ENCODE measurements at regions not wholly inside any gene's neighbourhood (a gene's known extent, or its start where the extent isn't known, plus 50 kb on each side); places are given as distances from the start of the nearest gene placed in this dataset.

DNA sequence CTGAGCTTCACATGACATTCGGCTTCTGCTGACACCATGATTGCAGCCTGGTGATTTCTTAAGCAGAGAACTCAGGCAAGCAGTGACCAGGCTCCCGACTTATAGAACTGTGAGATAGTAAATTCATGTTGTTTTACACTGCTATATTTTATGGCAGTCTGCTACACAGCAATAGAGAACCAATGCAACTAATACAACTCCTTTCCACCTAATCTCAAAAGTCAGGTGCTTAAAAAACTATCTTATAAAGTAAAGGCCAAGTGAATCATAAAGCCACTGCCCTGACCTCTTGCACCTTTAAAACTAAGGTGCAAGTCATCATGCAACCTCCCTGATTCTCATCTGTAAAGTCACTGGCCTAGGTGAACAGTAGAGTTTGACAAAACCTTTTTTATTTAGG lies 95.3 kb upstream of the GLS start:
- TF ChIP-seq, protein P1, sequence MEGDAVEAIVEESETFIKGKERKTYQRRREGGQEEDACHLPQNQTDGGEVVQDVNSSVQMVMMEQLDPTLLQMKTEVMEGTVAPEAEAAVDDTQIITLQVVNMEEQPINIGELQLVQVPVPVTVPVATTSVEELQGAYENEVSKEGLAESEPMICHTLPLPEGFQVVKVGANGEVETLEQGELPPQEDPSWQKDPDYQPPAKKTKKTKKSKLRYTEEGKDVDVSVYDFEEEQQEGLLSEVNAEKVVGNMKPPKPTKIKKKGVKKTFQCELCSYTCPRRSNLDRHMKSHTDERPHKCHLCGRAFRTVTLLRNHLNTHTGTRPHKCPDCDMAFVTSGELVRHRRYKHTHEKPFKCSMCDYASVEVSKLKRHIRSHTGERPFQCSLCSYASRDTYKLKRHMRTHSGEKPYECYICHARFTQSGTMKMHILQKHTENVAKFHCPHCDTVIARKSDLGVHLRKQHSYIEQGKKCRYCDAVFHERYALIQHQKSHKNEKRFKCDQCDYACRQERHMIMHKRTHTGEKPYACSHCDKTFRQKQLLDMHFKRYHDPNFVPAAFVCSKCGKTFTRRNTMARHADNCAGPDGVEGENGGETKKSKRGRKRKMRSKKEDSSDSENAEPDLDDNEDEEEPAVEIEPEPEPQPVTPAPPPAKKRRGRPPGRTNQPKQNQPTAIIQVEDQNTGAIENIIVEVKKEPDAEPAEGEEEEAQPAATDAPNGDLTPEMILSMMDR (IDR thresholded peaks at IDR 0.05; ENCODE audit: unreplicated experiment), result no peak

DNA sequence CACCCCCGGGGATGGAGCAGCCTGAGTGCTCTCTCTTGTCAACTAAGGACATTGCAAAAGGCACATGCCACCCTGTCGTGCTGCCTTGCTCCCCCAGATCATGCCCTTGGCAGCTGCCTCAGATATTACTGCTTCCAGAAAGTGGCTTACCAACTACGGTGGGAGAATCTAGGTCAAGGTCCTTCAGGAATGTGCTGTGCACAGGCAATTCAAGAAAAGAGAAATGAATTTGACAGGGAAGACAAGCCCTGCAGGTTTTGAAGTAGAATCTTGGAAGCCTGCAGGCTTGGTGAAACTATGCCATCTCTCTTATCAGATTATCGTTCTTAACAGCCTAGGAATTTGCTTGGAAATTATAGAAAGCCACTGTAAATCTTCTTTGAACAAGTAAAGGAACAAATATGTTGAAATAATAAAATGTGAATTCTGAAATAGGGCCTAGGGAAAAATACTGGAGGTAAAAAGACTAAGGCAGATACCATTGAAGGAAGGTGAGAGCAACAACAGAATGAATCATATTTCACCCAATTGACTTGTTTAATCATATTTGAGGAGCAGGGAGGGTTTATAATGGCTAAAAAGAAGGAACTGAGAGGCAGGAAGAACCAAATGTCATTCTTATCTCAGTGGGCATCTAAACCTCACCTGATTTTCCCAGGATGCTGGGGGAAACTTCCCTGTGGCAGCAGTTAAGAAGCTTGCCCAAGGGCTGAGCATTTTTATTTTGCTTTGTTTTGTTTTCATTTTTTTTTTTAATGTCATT lies 94.0 kb upstream of the GLS start:
- TF ChIP-seq, protein P1 (IDR thresholded peaks at IDR 0.05; ENCODE audit: unreplicated experiment), result no peak
- peak in 1 of 2 experiments; percentile 44 for DNase-seq (ENCODE audit: low spot score in 2 of 2, unreplicated experiment in 2 of 2)
- no peaks in the 10 kb centered on the region for H3K36me3 Mint-ChIP-seq
- H3K27me3 Mint-ChIP-seq (ENCODE audit: low read depth), result no peaks in the 10 kb centered on the region
- H3K27ac Mint-ChIP-seq, result peak overlapping the region; percentile 90
- H3K4me1 Mint-ChIP-seq, result peaks cover 57% of the 10 kb centered on the region
- H3K9me3 Mint-ChIP-seq, result peaks cover 8% of the 10 kb centered on the region
- H3K4me3 Mint-ChIP-seq, result no peak overlapping the region

More for the DNA sequence above, 95.3 kb upstream of the GLS start:
- DNase-seq (ENCODE audit: low spot score in 2 of 2, unreplicated experiment in 2 of 2), result no peak
- peaks cover 46% of the 10 kb centered on the region for H3K4me1 Mint-ChIP-seq
- peak overlapping the region; percentile 84 for H3K27ac Mint-ChIP-seq
- H3K9me3 Mint-ChIP-seq, result peaks cover 8% of the 10 kb centered on the region
- H3K27me3 Mint-ChIP-seq (ENCODE audit: low read depth), result no peaks in the 10 kb centered on the region
- no peaks in the 10 kb centered on the region for H3K36me3 Mint-ChIP-seq
- no peak overlapping the region for H3K4me3 Mint-ChIP-seq

DNA sequence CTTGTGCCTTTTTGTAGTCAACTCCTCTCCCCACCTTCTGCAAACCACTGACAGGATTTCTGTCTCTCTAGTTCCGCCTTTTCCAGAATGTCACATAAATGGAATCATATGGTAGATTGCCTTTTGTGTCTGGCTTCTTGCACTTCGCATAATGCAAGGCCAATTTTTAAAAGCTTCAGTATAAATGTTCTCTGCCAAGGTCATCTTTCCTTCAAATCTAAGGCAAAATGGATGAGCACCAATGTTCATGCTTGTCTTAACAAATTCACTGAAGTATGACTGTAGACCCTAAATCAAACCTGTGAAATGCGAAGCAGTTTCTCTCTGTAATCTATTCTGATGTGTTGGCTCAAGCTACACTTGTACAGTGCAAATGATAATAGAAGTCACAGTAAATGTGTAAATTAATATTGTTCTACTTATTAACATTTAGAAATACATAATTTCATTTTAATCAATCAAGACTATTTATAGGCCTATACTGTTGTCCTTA lies 92.8 kb upstream of the GLS start:
- TF ChIP-seq, protein P1 (IDR thresholded peaks at IDR 0.05; ENCODE audit: unreplicated experiment), result no peak
- Mint-ChIP-seq H3K27ac (peak overlapping the region; percentile 77), H3K4me3 (no peak overlapping the region), H3K36me3 (no peaks in the 10 kb centered on the region), H3K4me1 (peaks cover 64% of the 10 kb centered on the region), H3K27me3 (ENCODE audit: low read depth) (no peaks in the 10 kb centered on the region), H3K9me3 (peaks cover 8% of the 10 kb centered on the region)
- no peak for DNase-seq (ENCODE audit: low spot score in 2 of 2, unreplicated experiment in 2 of 2)

DNA sequence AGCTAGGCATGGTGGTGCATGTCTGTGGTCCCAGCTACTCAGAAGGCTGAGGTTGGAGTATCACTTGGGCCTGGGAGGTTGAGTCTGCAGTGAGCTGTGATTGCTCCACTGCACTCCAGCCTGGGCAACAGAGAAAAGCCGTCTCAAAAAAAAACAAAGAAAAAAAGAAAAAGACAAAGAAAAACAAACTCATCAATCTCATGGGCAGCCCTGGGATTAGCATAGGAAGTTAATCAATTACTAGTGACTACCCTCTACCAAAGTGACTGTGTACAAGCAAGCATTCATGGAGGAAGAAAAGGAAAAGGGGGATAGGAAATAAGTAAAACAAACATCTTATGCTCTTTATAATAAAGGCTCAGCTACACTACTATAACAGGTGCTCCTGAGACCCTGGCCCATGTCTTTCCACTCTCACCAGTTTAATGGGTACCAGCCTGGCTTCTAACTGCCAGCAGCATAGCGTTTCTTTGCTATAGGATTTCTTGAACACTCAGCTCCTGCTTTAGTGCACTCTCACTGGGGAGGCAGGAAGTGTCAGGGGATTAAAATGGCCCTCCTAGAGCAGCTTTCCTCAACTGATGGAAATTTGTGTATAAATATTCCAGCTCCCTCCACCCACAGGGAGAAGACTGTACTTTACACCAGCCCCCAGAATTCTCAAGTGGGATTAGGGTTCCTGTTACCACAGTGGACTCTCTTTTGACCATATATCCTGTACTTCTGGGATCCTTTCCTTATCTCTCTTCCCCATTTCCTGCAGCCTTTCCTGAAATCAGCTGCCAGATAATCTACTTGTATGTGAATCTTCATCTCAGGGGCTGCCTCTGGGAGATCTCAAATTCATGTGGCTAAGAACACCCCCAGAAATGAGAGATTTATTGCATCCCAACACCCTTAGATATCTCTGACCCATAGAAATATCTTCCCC lies 91.3 kb upstream of the GLS start:
- Mint-ChIP-seq H3K4me1 (peaks cover 71% of the 10 kb centered on the region), H3K27me3 (ENCODE audit: low read depth) (no peaks in the 10 kb centered on the region), H3K36me3 (no peaks in the 10 kb centered on the region), H3K9me3 (peaks cover 1% of the 10 kb centered on the region), H3K4me3 (no peak overlapping the region), H3K27ac (peak overlapping the region; percentile 56)
- no peak for DNase-seq (ENCODE audit: low spot score in 2 of 2, unreplicated experiment in 2 of 2)
- TF ChIP-seq, protein P1 (IDR thresholded peaks at IDR 0.05; ENCODE audit: unreplicated experiment), result no peak

DNA sequence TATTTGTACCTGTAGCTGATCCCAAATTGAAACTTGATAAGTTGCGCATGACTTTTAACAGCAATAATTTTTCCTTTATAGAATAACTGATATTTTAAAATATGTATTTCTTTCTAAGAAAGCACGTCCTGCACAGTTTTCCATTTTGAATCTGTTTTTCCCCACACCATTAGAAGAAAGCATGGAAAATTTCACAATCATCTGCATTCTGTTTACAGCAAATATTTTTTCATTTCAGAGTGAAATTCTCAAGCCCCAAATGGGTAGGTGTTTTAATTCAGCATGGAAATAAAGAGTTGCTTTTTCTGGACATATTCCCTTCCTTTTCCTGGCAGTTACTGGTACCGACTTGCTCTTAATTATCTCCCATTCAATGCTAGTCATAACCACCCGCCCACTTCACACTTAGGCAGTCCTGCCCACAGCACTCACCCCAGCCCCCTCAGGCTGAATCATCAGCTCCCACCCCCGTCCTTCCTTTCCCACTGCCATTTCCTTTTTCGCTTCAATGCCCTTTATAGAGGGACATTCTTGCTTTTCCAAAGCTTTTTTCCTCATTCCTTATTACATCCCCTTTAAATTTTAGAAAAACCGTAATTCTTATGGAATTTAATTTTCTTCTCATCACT lies 89.2 kb upstream of the GLS start:
- no peak for DNase-seq (ENCODE audit: low spot score in 2 of 2, unreplicated experiment in 2 of 2)
- Mint-ChIP-seq H3K36me3 (no peaks in the 10 kb centered on the region), H3K4me3 (no peak overlapping the region), H3K27ac (peak overlapping the region; percentile 94), H3K9me3 (no peaks in the 10 kb centered on the region), H3K4me1 (peaks cover 60% of the 10 kb centered on the region), H3K27me3 (ENCODE audit: low read depth) (no peaks in the 10 kb centered on the region)
- TF ChIP-seq, protein P1 (IDR thresholded peaks at IDR 0.05; ENCODE audit: unreplicated experiment), result no peak
